Stimulated activated memory B cell treated with anti-CD40 and anti-IgM and Interleukin-4, amounts not matched to agents 10 μg/mL and 1 μg/mL and 100 μg/mL, for 72 hours (primary cell): ENCODE measurements at regions not wholly inside any gene's neighbourhood (a gene's known extent, or its start where the extent isn't known, plus 50 kb on each side); places are given as distances from the start of the nearest gene placed in this dataset.

ENCODE experiments used
- ATAC-seq: fragments of 150-1000 bp; cut with Tn5 transposase; 2 replicates; pipeline ENCODE4 v1.10.0; 2021
- H3K27ac Mint-ChIP-seq: one replicate; pipeline ENCODE4 v1.8.0; 2022; ENCODE audit warnings: mild to moderate bottlenecking, mixed read lengths
- H3K27me3 Mint-ChIP-seq: one replicate; pipeline ENCODE4 v1.8.0; 2022; ENCODE audit warnings: mixed read lengths
- H3K36me3 Mint-ChIP-seq: one replicate; pipeline ENCODE4 v1.8.0; 2022; ENCODE audit warnings: mixed read lengths
- H3K4me1 Mint-ChIP-seq: one replicate; pipeline ENCODE4 v1.8.0; 2022; ENCODE audit warnings: mixed read lengths
- H3K4me3 Mint-ChIP-seq: one replicate; pipeline ENCODE4 v1.8.0; 2022; ENCODE audit warnings: mild to moderate bottlenecking, moderate library complexity, mixed read lengths
- H3K9me3 Mint-ChIP-seq: one replicate; pipeline ENCODE4 v1.8.0; 2022; ENCODE audit warnings: mixed read lengths

DNA sequence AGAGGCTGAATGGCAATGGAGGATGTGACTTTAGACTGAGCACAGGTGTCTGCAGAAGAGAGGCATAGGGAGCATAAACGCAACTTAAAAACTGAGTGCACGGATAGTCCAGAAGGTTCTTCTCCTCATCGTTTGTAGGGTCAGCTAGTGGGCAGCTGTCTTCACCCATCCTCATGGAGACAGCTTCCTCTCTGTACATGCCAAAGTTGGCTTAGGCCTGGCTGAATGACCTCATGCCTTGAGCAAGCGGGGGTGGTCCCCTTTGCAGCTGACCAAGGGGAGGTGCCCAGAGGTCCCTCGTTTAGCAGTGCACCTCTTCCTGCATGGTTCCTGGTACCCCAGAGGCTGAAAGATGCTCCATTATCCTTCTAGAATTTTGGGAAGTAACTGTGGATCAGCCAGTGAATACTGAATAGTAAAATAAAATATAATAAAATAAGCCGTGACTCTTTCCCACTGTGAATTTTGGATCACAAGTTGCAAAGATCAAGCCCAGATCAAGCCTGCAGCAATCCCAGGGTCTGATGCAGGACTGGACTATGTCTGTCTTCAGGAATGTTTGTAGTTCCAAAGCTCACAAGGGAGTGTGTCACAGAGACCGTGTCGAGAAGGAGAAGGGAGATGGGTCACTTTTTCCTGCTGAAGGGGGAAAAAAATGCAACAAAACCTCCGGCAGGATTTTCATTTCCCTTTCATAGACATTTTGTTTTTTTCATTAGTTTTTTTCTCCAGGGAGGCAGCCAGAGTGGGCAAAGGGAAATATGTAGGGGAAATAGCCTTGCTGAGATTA, 295.3 kb upstream of the MKI67 start:
- ATAC-seq, result no peak
- H3K9me3 Mint-ChIP-seq, result no peaks in the 10 kb centered on the region
- no peak overlapping the region for H3K27ac Mint-ChIP-seq
- no peaks in the 10 kb centered on the region for H3K27me3 Mint-ChIP-seq
- H3K36me3 Mint-ChIP-seq, result no peaks in the 10 kb centered on the region
- no peaks in the 10 kb centered on the region for H3K4me1 Mint-ChIP-seq
- no peak overlapping the region for H3K4me3 Mint-ChIP-seq

GRCh38 chr10:128422190-128422589, 296.0 kb upstream of the MKI67 start:
- no peak overlapping the region for H3K4me3 Mint-ChIP-seq
- H3K27ac Mint-ChIP-seq, result no peak overlapping the region
- no peaks in the 10 kb centered on the region for H3K36me3 Mint-ChIP-seq
- H3K4me1 Mint-ChIP-seq, result no peaks in the 10 kb centered on the region
- H3K27me3 Mint-ChIP-seq, result no peaks in the 10 kb centered on the region
- no peak for ATAC-seq
- H3K9me3 Mint-ChIP-seq, result peaks cover 2% of the 10 kb centered on the region

- Mint-ChIP-seq H3K36me3 (no peaks in the 10 kb centered on the region), H3K4me1 (no peaks in the 10 kb centered on the region), H3K9me3 (peaks cover 4% of the 10 kb centered on the region), H3K4me3 (no peak overlapping the region), H3K27me3 (no peaks in the 10 kb centered on the region), H3K27ac (no peak overlapping the region)
- no peak for ATAC-seq
Measured at GRCh38 chr10:128422999-128423398, 296.8 kb upstream of the MKI67 start.

GRCh38 chr10:128429321-128429720, 303.1 kb upstream of the MKI67 start:
- no peaks in the 10 kb centered on the region for H3K36me3 Mint-ChIP-seq
- no peak overlapping the region for H3K27ac Mint-ChIP-seq
- no peak for ATAC-seq
- H3K4me3 Mint-ChIP-seq, result no peak overlapping the region
- no peaks in the 10 kb centered on the region for H3K27me3 Mint-ChIP-seq
- H3K9me3 Mint-ChIP-seq, result peaks cover 4% of the 10 kb centered on the region
- H3K4me1 Mint-ChIP-seq, result no peaks in the 10 kb centered on the region

- Mint-ChIP-seq H3K27ac (no peak overlapping the region), H3K36me3 (no peaks in the 10 kb centered on the region), H3K4me3 (no peak overlapping the region), H3K9me3 (peaks cover 4% of the 10 kb centered on the region), H3K27me3 (peaks cover 2% of the 10 kb centered on the region), H3K4me1 (no peaks in the 10 kb centered on the region)
- no peak for ATAC-seq
Measured at GRCh38 chr10:128429835-128430513, 303.8 kb upstream of the MKI67 start.

GRCh38 chr10:128431083-128431482, 304.9 kb upstream of the MKI67 start:
- ATAC-seq, result no peak
- H3K4me1 Mint-ChIP-seq, result no peaks in the 10 kb centered on the region
- no peaks in the 10 kb centered on the region for H3K36me3 Mint-ChIP-seq
- peaks cover 4% of the 10 kb centered on the region for H3K9me3 Mint-ChIP-seq
- H3K4me3 Mint-ChIP-seq, result no peak overlapping the region
- peaks cover 11% of the 10 kb centered on the region for H3K27me3 Mint-ChIP-seq
- no peak overlapping the region for H3K27ac Mint-ChIP-seq

DNA sequence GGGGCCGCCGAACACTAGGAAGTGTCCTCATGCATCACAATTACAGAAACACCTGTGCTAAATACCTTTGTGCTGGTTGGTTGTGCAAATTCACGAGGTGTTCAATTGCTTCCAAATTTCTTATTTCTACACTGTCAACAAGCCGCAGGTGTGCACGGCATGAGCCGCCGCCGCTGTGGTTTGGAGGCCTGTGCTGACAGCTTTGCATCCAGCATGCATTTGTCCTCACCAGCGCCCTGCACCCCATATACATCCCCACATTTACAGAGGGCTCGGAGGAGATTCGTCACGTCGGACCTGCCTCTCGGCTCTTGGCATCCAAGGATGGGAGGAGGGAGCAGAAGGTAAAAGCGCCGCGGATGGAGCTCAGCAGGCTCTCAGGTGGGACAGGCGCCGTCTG, 305.3 kb upstream of the MKI67 start:
- Mint-ChIP-seq H3K9me3 (peaks cover 4% of the 10 kb centered on the region), H3K36me3 (no peaks in the 10 kb centered on the region), H3K27ac (no peak overlapping the region), H3K4me3 (no peak overlapping the region), H3K27me3 (peaks cover 11% of the 10 kb centered on the region), H3K4me1 (no peaks in the 10 kb centered on the region)
- no peak for ATAC-seq

GRCh38 chr10:128432011-128432410, 305.8 kb upstream of the MKI67 start:
- peaks cover 11% of the 10 kb centered on the region for H3K27me3 Mint-ChIP-seq
- H3K4me3 Mint-ChIP-seq, result no peak overlapping the region
- H3K9me3 Mint-ChIP-seq, result peaks cover 4% of the 10 kb centered on the region
- no peaks in the 10 kb centered on the region for H3K4me1 Mint-ChIP-seq
- no peak overlapping the region for H3K27ac Mint-ChIP-seq
- ATAC-seq, result no peak
- H3K36me3 Mint-ChIP-seq, result no peaks in the 10 kb centered on the region

DNA sequence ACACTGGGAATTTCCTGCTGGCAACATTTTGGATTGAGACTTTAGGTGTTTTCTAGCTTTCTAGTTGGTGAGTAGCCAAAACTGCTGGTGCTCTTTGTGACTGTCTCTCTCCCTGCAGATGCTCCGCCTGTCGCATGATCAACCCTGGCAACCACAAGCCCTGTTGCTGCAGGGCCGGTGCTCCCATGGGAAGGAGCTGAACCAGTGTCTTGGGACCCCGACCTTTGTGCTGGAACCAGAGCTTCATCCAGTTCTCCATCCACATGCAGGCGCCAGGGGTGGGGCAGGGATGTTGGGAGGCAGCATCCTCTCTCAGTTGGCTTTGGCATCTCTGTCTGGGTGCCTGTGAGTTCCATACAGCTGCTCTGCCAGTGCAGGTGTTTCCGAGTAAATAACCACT, 306.2 kb upstream of the MKI67 start:
- no peak overlapping the region for H3K4me3 Mint-ChIP-seq
- no peak overlapping the region for H3K27ac Mint-ChIP-seq
- H3K4me1 Mint-ChIP-seq, result no peaks in the 10 kb centered on the region
- no peaks in the 10 kb centered on the region for H3K36me3 Mint-ChIP-seq
- ATAC-seq, result no peak
- peaks cover 11% of the 10 kb centered on the region for H3K27me3 Mint-ChIP-seq
- peaks cover under 1% of the 10 kb centered on the region for H3K9me3 Mint-ChIP-seq

GRCh38 chr10:128435811-128436210, 309.6 kb upstream of the MKI67 start:
- H3K27me3 Mint-ChIP-seq, result peaks cover 11% of the 10 kb centered on the region
- H3K27ac Mint-ChIP-seq, result no peak overlapping the region
- ATAC-seq, result no peak
- H3K4me1 Mint-ChIP-seq, result no peaks in the 10 kb centered on the region
- no peak overlapping the region for H3K4me3 Mint-ChIP-seq
- no peaks in the 10 kb centered on the region for H3K36me3 Mint-ChIP-seq
- peaks cover 9% of the 10 kb centered on the region for H3K9me3 Mint-ChIP-seq

- no peak for ATAC-seq
- Mint-ChIP-seq H3K27ac (no peak overlapping the region), H3K36me3 (no peaks in the 10 kb centered on the region), H3K4me1 (no peaks in the 10 kb centered on the region), H3K27me3 (peaks cover 11% of the 10 kb centered on the region), H3K4me3 (no peak overlapping the region), H3K9me3 (peaks cover 9% of the 10 kb centered on the region)
Measured at GRCh38 chr10:128437786-128438345, 311.6 kb upstream of the MKI67 start.

GRCh38 chr10:128438417-128439063, 312.3 kb upstream of the MKI67 start:
- Mint-ChIP-seq H3K36me3 (no peaks in the 10 kb centered on the region), H3K9me3 (peaks cover 9% of the 10 kb centered on the region), H3K4me1 (no peaks in the 10 kb centered on the region), H3K27ac (no peak overlapping the region), H3K4me3 (no peak overlapping the region), H3K27me3 (peaks cover 11% of the 10 kb centered on the region)
- ATAC-seq, result peak; percentile 27

DNA sequence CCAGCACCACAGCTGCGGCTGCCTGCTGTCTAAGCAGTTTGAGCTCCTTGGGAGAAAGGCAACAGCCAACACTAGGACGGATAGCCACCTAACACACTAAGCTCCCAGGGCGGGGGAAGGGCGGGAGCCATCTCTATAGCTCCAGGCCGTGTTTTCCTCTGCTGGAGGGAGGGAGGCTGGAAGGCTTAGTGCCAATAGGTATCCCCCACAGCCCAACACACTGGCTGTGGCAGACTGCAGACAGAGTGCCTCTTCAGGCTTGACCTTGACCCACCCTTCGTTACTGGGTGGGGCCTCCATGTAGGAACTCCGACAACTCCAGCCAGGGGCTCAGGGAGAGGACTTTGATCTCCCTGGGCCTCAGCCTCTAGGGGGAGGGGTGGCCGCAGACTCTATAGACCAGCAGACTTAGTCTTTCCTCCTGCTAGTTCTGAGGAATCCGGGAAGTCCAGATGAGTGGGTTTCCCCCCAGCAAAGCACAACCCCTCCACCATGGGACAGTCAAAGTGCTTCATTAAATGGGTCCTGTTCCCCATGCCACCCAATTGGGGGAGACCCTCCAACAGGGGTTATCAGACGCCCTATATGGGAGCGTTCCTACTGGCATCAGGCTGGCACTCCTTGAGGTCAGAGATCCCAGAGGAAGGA, 314.4 kb upstream of the MKI67 start:
- ATAC-seq, result no peak
- Mint-ChIP-seq H3K27me3 (peaks cover 2% of the 10 kb centered on the region), H3K27ac (no peak overlapping the region), H3K4me3 (no peak overlapping the region), H3K36me3 (no peaks in the 10 kb centered on the region), H3K4me1 (no peaks in the 10 kb centered on the region), H3K9me3 (peaks cover 9% of the 10 kb centered on the region)

GRCh38 chr10:128443925-128444518, 317.8 kb upstream of the MKI67 start:
- Mint-ChIP-seq H3K27ac (no peak overlapping the region), H3K4me1 (no peaks in the 10 kb centered on the region), H3K36me3 (no peaks in the 10 kb centered on the region), H3K4me3 (no peak overlapping the region), H3K27me3 (no peaks in the 10 kb centered on the region), H3K9me3 (peaks cover 3% of the 10 kb centered on the region)
- no peak for ATAC-seq

DNA sequence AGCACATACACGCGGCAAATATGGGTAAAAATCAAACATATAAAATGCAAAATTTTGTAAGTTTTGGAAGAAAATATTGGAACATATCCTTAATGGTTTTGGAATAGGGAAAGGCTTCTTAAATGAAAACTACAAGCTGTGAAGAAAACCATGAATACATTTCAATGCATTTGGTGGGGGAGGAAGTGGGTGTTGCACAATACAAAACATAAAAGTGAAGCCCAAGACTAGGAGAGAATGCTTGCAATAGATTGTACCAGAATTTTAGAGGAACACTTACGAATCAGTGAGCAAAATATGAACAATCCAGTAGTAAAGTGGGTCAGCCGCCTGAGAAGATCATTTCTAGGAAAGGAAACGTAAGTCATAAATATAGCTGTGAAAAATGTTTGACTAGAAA, 322.6 kb upstream of the MKI67 start:
- Mint-ChIP-seq H3K27me3 (no peaks in the 10 kb centered on the region), H3K36me3 (no peaks in the 10 kb centered on the region), H3K27ac (no peak overlapping the region), H3K9me3 (peaks cover 3% of the 10 kb centered on the region), H3K4me3 (no peak overlapping the region), H3K4me1 (no peaks in the 10 kb centered on the region)
- ATAC-seq, result no peak
